ENCODE measurements at regions not wholly inside any gene's neighbourhood (a gene's known extent, or its start where the extent isn't known, plus 50 kb on each side); places are given as distances from the start of the nearest gene placed in this dataset.
"Not testable (repeated sequence)": the region's sequence is repeated elsewhere in the genome, so short reads cannot be mapped to it uniquely, and the experiment has no call there.

DNA sequence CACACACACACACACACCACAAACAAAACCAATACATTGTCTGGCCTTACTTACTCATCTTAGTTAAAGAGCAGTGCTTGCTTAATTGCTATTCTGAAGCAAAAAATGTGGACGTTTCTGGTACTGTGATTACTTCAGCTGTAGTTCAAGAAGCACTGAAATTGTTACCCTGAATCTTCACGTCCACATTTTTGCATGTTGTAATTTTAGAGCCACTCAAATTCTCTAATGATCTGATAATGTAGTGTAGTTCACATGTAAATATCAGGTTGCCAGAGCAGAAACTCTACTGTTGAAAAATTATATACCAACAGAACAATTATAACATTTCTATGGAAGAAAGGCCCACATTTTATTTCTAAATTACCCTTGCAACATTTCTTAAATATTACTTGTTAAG, 1451.1 kb downstream of the GATA3 start:
- DNase-seq: no peak

DNA sequence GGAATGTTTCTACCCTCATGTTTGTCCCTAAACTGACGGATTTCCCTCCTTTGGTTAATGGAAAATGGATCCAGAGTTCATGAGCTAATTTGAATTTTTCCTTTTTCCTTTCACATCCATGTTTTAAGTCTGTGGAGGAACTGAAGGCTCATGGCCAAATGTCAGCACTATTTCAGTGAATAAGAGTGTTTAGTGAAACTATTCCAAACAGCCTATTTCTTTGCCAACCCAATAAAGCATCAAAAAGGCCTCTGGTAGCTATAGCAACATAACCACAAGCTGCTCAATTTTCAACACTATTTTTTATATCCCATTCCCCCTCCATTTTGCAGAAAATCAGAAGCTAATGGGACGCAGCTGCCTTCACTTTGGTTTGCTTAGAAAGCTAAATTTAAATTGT, 1454.1 kb downstream of the GATA3 start:
- DNase-seq: no peak

DNA sequence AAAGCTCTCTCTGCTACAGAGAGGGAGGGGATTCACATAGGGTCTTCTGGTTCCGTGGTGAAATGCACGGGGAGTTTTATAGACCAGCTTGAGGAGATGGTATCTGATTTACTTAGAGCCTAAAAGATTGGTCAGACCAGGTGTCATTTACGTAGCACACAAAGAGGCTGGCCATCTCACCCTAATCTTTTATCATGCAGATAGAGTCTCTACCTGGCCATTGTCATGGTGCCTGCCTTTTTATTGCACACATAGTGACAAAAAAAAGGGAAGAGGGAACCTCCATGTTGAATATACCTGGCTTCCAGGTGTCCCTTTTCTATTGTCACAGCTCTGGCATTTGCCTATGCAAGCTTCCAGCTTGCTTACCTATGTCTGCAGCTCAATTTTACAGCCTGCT, 1456.1 kb downstream of the GATA3 start:
- no peak for DNase-seq

DNA sequence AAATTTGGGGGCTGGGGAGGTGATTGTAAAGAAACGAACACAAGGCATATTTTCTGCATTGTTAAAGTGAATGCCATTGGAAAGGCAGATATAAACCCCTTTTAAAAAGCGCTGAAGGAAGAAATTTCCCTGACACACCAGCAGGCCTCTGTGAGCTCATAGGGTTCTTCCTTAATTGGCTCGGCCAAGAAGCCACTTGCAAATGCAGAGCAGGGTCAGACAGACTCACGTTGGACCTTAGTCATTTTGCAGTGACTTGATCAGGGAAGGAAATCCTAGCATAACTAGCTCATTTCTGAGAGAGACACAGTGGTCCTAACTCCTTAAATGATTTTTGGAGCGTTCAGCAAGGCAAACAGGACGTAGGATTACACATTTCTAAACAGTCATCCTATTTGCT, 1461.4 kb downstream of the GATA3 start:
- no peak for DNase-seq

DNA sequence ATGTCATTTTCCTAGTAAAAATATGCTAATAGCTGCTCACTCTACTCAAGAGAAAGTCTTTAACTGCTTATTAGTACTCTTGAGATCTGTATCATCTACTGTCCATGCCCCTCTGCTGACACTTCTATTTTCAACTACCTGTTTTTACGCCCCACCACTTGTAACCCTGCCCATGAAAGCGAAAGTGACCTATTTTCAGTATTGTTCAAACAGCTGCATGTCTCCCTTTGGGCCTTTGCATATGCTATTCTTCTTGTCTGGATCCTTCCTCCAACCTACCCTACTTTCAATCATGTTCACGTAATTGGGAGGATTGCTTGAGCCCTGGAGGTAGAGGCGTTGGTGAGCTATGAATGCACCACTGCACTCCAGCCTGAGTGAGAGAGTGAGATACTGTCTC, 1481.3 kb downstream of the GATA3 start:
- no peak for DNase-seq

DNA sequence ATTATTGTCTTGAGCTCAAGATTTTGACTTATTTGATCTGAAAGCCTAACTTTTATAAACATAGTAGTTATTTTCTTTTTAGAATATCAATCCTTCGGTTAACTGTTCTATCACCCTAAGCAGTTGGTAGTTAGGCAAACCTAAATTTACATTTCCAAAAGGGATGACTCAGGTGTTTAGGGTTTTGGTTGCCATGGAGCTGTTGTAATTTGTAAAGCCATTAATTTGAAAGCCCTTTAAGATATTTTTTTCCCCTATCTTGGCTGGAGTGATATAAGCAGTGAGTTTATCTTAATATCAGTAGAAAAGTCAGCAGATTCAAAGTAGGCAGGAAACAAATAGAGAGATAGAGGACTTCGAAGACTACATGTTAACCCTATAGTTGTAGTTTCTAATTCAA, 1472.6 kb upstream of the CELF2 start:
- no peak for DNase-seq

DNA sequence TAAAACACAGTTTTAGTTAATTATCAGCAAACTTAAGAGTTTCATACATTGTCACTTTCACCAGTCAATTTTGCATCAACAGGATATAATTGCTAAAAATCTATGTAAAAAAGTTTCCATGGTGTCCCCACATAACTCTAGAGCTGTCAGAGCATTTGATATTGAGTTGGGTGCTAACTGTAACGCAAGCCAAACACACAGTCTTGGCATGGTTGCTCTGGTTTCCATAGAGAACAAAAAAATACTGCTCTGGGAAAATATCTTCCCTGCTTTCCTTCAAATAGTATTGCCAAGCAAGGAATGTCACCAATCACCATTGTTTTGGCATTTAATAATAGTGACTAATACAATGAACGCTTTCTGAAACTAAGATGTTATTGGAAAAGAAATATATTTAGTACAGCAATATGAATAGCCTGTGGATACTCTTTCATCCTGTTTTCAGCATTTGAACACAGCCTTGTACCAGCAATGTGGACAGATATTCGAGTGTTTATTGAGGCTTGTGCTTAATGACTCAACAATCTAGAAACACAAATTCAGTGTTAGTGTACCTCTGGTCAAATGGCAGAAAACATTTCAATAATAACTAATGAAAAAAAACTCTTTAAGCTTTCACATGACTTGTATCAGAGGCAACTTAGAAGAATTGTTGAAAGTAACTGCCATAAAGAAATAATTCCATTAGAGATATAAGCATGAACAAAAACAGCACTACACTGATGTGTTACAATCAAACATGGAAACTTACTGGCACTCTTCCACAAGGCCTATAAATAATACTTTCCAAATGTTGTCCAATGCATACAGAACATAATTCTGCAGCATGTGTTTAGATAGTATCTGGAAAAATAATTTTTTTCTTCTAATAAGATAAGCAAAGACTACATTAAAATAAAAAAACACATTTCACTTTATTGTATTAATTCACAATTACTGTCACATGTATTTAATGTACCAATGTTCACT, 1469.5 kb upstream of the CELF2 start:
- no peak for DNase-seq

DNA sequence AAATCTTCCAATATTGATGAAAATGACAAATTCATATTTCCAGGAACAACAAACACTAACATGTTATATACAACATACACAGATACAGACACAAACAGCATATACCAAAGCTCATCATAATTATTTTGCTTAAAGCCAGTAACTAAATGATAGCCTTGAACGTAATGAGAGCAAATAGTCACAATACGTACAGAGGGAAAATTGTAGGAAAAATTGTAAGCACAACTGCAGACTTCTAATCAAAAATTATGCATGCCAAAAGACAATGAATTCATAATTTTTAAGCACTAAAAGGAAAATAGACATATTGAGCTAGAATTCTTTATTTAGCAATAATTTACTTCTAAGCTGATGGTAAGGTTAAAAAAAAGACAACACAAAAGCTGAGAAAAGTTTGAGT, 1466.9 kb upstream of the CELF2 start:
- DNase-seq: no peak

DNA sequence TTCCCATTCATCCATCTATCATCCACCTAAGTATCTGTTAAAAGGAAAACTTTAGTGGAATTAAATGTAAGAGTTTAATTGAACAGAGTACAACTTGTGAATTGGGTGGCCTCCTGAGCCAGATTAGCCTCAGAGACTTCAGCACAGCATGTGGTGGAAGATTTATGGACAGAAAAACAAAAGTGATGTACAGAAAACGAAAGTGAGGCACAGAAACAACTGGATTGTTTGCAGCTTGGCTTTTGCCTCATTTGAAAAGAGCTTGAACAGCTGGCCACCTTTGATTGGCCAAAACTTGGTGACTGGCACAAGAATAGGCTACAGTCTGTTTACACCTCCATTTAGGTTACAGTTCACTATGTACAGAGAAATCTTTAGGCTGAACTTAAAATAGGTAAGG, 1463.4 kb upstream of the CELF2 start:
- DNase-seq: no peak

DNA sequence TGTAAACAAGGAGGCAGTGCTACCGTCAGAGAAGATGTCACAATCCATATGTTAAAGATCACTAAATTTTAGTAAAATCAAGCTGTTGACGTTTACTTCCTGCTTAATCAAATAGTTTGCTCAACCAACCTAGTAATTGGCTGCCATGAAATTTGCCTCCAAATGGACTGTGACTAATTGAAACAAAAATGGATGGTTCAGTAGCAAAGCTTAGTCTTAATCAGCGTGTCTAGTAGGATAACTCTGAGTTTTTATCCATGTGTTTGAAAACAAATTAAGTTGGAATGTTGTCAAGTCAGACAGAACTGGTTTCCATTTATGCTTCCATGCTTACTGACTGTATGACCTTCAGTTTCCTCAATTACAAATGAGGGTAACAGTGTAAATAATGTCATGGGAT, 1456.7 kb upstream of the CELF2 start:
- no peak for DNase-seq

DNA sequence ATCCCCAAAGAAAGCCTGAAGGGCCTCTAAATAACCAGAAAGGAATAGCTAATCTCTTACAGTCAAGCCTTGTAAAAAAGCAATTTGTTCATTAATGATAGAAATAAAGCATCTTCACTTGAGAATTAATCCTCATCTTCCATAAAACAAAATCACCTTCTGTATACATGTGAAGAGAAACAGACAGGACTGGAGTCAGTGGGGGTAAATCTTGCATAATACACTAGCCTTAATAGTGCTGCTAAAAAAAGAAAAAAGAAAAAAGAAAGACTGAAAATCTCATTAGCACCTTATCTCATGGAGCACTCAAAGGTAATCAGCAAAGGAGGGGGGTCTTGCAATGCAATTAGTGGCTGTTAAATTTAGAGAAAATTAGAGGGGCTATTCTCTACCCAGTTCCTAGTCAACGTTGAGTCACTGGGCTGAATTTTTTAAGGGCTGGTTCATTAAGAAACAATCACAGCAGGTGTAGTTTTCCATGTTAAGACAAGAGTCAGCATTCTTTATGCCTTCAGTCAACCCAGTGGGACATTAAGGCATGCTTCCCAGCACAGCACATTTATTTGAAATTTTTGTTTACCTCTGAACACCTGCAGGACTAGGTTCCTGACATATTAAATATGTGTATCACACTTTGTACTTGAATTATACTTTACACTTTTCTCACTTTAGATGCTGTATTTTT, 1455.7 kb upstream of the CELF2 start:
- peak; percentile 32 for DNase-seq

DNA sequence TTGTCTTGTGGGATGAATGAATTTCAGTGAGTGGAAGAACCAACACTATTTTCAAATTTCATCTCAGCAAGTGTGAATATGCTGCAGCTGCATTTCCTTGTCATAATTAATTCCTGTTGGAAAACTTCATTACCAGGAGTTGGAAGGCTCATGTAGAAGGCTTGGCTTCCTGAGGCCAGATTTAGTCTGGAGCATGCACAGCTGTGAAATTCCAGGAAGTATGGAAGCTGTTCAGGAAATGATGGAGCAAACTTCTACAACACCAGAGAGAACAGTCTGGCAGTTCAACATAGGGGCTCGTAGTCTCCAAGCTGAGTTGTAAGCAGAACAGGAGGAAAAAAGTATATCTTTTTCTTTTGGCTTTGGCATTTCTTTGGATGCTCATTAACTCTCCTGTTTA, 1439.9 kb upstream of the CELF2 start:
- DNase-seq: no peak

DNA sequence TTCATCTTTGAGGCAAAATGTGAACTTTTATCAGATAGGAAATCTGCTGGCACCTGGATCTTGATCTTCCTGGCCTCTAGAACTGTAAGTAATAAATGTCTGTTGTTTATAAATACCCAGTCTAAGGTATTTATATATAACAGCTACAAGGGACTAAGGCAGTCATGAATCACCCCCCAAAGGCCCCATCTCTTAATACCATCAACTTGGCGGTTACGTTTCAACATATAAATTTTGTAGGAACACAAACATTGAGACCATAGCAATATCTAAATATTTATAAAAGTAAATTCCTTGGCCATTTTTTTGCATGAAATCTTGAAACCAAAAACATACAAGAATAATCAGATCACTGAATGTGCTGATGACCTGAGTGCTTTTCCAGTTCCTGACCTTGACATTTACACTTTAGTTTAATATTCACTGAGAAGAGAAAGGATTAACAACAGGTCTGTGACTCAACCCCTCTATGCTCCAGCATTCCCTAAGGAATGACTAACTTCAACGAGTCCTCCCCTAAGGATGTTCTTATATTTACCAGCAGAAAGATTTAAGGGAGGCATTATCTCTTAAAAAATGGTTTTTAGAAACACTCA, 1438.5 kb upstream of the CELF2 start:
- DNase-seq: no peak

DNA sequence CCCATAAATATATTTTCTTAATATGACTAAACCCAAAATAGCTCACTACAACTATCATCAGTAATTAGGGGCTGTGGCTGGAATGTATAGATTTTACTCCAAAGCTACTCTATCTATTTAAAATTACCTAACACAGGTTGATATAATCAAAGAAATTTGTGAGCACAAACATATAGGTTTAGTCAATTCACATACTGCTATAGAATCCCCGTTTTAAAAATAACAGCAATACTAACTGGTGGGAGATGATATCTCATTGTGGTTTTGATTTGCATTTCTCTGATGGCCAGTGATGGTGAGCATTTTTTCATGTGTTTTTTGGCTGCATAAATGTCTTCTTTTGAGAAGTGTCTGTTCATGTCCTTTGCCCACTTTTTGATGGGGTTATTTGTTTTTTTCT, 1434.9 kb upstream of the CELF2 start:
- DNase-seq: not testable (repeated sequence)

DNA sequence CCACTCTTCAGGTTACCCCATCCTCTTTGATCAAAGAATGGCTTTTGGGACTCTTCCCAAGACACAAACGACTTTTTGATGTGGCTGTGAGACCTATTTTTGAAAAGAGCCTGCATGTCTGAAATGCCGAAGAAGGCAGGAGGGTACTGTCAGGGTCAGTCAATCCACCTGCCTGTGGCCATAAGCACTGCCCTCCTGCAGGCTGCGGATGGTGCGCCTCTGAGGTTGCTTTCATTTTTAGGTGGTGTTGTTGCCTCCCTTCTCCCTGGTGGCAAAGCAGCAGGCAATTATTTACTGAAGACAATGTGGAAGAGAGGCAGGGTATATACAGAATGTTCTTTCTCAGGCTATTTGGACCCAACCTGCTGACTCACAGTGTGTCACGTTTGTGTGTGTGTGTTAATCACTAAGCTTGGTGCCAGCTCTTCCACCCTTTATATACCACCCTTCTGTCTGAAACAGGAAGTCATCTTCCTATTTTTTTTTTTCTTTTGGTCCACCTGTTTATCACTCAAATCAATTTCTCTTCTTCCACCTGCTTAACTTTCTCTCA, 1421.2 kb upstream of the CELF2 start:
- no peak for DNase-seq

DNA sequence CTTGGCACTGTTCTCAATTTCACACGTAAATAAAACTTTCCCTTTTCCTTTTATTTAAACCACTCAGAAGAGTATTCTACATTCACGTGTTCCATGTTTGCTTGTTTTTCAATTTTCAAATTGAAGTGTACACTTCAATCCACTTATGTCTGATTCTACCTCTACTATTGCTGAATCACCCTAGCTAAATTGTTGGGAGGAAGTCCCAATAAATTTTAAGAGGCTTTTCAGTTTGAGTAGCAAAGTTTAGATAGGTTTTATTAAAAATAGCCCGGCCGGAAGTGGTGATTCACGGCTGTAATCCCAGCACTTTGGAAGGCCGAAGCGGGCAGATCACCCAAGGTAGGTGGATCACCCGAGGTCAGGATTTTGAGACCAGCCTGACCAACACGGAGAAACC, 1414.7 kb upstream of the CELF2 start:
- no peak for DNase-seq

DNA sequence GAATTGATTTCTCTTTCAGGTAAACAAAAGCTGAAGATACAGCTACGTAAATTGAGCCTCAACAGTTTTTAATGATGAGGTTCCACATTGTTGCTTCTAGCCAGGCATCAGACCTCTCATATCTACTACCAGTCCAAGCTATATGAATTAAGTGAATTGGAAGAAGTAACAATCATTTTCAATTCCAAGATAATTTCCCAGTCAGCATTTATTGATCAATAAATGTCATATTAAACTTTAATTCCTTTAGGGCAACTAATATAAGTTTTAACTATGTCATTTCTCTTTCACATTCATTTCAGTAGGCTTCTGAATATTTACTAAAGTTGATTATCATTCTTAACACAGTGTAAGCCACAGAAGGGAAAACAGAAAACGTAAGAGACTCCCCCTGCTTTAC, 1413.7 kb upstream of the CELF2 start:
- no peak for DNase-seq

DNA sequence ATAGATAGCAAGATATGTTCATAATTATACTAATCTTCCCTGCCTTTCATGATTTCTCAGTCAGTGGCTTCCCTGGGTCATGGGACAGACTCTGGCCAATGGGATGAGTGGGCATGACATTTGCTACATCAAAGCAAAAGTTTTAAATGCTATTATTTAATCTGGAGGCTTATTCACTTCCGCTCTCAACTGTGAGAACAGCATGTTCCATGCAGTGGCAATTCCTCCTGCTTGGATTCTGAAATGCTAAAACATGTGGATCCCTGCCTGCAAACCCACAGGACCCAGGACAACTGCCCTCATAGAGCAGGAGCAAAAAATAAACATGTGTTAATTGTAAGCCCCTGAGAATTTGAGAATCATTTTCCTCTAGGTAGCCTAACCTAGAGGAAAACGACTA, 1412.4 kb upstream of the CELF2 start:
- no peak for DNase-seq

DNA sequence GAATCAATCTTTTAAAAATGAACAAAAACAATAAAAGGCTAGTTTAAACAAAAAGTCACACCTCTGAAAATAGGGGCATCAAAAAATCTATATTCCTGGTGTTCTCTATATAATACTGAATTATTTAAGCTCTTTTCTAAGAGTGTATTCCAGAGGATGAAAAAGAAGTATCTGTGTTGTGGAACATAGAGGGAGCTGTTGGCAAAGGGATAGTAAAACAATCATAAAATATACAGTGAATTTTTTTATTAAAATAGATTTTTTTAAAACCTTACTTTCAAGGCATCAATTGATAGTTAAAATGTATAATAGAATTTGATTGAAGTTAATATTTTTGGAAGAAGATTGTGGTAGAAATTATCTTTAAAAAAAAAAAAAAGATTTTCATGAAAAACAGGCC, 1409.1 kb upstream of the CELF2 start:
- no peak for DNase-seq

DNA sequence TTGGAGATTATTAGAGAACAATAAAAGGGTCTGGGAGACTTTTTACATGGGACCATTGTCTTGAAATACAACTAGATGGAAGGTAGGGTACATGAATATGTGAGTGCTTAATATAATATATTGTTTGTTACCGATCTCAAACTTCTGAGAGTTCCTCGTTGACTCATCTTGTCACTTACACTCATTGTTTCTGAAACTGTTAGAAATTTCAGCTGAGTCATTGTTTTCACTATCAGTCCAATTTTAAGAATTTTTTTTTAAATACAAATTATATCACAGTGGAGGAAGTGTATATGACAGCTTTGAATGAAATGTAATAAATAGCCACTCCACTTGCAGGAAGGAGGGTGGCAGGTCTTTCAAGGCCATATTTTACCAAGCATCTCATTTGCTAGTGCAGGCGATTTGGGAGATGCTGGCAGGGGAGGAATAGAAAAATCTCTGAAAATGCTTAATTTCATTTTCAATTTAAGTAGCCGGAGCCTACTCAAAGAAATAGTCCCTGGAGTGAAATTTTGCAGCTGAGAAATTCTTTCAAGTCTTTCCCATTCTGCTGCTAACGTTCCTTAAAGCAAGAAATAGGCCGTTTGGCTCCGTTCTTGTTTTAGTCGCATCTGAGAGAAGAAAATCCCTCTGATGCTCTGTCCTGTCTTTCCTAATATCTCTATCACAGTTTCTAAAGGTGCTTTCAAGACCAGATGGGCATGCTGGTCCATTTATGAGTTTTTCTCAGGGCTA, 1404.2 kb upstream of the CELF2 start:
- no peak for DNase-seq

DNA sequence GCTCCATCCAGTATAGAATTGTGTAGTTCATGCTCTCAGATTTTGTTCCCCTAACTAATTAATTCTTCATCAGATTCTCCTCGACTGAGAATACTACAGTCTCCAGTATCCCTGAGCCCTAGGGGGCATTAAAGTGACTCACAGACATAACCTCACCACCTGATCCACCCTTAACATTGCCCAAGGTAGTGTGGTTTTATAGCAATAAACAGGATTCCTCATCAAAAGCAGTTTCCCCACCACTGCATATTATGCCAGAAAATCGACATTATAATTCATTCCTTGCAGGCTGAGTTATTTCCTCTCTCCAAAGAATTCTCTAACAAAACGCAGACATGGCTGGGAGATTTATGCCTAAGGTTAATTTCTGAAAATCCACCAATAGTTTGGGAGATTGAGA, 1402.5 kb upstream of the CELF2 start:
- no peak for DNase-seq

DNA sequence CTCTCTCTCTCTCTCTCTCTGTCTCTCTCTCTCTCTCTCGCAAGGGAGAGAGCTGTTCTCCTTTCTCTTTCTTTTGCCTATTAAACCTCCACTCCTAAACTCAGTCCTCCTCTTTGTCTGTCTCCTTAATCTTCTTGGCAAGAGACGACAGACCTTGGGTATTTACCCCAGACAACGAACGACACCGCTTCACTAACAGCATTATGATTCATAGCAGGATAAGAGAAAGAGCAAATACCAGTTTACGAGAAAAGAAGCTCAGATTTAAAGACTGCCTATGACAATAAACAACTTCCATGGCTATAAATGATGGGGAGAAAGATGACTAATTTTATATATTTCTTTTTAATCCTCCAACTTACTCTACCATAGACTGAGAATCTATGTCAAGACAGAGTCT, 1396.5 kb upstream of the CELF2 start:
- no peak for DNase-seq

DNA sequence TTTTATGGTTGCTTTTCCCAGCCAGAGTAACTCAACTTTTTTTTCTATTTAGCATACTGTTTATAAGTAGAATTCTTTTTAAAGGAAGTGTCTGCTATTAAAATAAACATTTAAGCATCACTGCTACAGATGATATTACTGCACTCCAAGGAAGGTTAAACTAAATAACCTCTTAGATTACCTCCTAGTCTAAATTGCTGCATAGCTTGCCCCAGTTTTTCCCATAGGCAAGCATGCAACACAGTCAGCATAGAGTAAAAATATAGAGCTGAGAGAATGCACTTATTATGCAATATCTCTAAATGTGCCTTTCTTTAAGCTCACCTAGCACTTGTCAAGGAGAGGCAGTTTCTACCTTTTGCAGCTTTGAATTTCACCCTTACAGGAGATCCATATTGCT, 1392.4 kb upstream of the CELF2 start:
- no peak for DNase-seq
